Kidney (tissue), 13 donors: ENCODE measurements at regions not wholly inside any gene's neighbourhood (a gene's known extent, or its start where the extent isn't known, plus 50 kb on each side); places are given as distances from the start of the nearest gene placed in this dataset.

ENCODE experiments used
- DNase-seq, 5 donors: peaks; one replicate each; pipeline ENCODE4 v3.0.0-alpha.2; 2013 to 2020
- FAIRE-seq: peaks from 2 replicates; lab custom pipeline; 2012; peaks lifted over from hg19 to GRCh38; lab: Jason Lieb, UNC
- H3K27ac ChIP-seq, 2 donors: one replicate each; pipeline ENCODE4 v1.7.0; 2013; ENCODE audit warnings: low read depth in 2 of 2, low read length in 2 of 2, inconsistent platforms in 1 of 2
- H3K27me3 ChIP-seq: one replicate; pipeline ENCODE4 v1.7.1; 2013; ENCODE audit warnings: low read length, inconsistent platforms; ENCODE audit not compliant: control insufficient read depth, insufficient read depth
- H3K36me3 ChIP-seq, 3 donors: one replicate each; pipeline versions ENCODE4 v1.7.0 to v1.7.1; 2013; ENCODE audit warnings: low read length in 3 of 3, control low read depth in 1 of 3, inconsistent platforms in 1 of 3; ENCODE audit not compliant: insufficient read depth in 3 of 3, control insufficient read depth in 2 of 3
- H3K4me1 ChIP-seq, 3 donors: one replicate each; pipeline versions ENCODE4 v1.7.0 to v1.7.1; 2013; ENCODE audit warnings: low read length in 3 of 3, inconsistent platforms in 1 of 3, low read depth in 1 of 3; ENCODE audit not compliant: control insufficient read depth in 2 of 3, insufficient read depth in 2 of 3
- H3K4me3 ChIP-seq, 3 donors: one replicate each; pipeline versions ENCODE4 v1.7.0 to v1.8.1; 2013; ENCODE audit warnings: low read length in 3 of 3, control low read depth in 1 of 3, inconsistent platforms in 1 of 3
- H3K9ac ChIP-seq, 3 donors: one replicate each; pipeline versions ENCODE4 v1.7.0 to v1.7.1; 2013; ENCODE audit warnings: low read length in 3 of 3, control low read depth in 1 of 3, inconsistent platforms in 1 of 3
- H3K9me3 ChIP-seq, 3 donors: one replicate each; pipeline versions ENCODE4 v1.7.0 to v1.7.1; 2013; ENCODE audit warnings: low read length in 3 of 3, control low read depth in 1 of 3, inconsistent platforms in 1 of 3; ENCODE audit not compliant: control insufficient read depth in 2 of 3, insufficient read depth in 1 of 3
- CTCF ChIP-seq: IDR thresholded peaks from 3 replicates; pipeline ENCODE4 v1.5.1; 2012; ENCODE audit warnings: mild to moderate bottlenecking, moderate library complexity, borderline replicate concordance; ENCODE audit not compliant: insufficient read depth; ENCODE audit errors: extremely low read depth
- intact Hi-C: fragments of 100-400 bp; cut with DNase I; formaldehyde crosslinking; loops from one replicate; pipeline ENCODE4 v1.11.1; 2022
- donor health status: control.
- donor health status: control.
- donor health status: control.
- donor health status: control.
- donor health status: control.
- donor health status: DM: yes; HTN: yes; CAD: no.
- donor health status: Normal renal cell carcinoma (clear cell type).

DNA sequence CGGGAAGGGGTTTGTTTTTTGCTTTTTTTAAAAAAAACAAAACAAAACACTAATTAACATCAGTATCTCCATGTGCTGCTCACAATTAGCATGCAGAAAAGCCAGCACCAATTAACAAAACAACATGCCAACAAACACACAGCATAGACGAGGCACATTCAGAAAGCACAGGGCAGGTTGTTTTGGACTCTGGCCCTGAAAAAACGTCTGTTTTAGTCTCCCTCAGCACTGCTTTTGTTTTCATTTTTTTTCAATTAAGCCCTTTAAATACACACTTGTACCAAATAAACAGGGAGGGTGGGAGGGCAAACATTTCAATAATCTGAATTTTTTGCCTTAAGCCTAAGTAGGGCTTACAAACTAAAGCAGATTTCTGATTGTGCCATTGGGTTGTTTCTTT, 309.6 kb downstream of the DTWD2 start:
- Histone ChIP-seq H3K36me3 (no peaks in the 10 kb centered on the region), H3K9ac (no peak overlapping the region), H3K4me1 (no peaks in the 10 kb centered on the region), H3K27ac (no peak overlapping the region), H3K4me3 (no peak overlapping the region), H3K27me3 (no peaks in the 10 kb centered on the region), H3K9me3 (peaks cover 0 to 12% (median 0%) of the 10 kb centered on the region in 3 donors)
- DNase-seq (no peak), FAIRE-seq (no peak)
- TF ChIP-seq CTCF: no peak
- intact Hi-C loops: no loop called here

GRCh38 chr5:118675247-118675646, 313.1 kb downstream of the DTWD2 start:
- DNase-seq (no peak), FAIRE-seq (no peak)
- no peaks in the 10 kb centered on the region for H3K4me1 ChIP-seq
- peaks cover 0 to 14% (median 0%) of the 10 kb centered on the region in 3 donors for H3K9me3 ChIP-seq
- no peak overlapping the region for H3K4me3 ChIP-seq
- H3K36me3 ChIP-seq: no peaks in the 10 kb centered on the region
- no peaks in the 10 kb centered on the region for H3K27me3 ChIP-seq
- H3K27ac ChIP-seq: no peak overlapping the region
- H3K9ac ChIP-seq: no peak overlapping the region
- intact Hi-C loops: no loop called here
- no peak for TF ChIP-seq CTCF

DNA sequence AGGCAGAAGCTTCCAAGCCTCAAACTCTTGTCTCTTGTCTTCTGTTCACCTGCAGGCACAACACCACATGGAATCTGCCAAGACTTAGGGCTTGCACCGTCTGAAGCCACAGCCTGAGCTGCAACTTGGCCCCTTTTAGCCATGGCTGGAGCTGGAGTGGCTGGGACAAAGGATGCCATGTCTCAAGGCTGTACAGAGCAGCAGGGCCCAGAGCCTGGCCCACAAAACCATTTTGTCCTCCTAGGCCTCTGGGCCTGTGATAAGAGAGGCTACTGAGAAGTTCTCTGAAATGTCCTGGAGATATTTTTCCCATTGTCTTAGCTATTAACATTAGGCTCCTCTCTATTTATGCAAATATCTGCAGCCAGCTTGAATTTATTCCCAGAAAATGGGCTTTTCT, 330.8 kb downstream of the DTWD2 start:
- FAIRE-seq (no peak), DNase-seq (no peak)
- H3K27ac ChIP-seq: no peak overlapping the region
- TF ChIP-seq CTCF: no peak
- intact Hi-C loops: no loop called here
- no peak overlapping the region for H3K9ac ChIP-seq
- no peak overlapping the region for H3K4me3 ChIP-seq
- peaks cover 0 to 10% (median 2%) of the 10 kb centered on the region in 3 donors for H3K9me3 ChIP-seq
- no peaks in the 10 kb centered on the region for H3K4me1 ChIP-seq
- no peaks in the 10 kb centered on the region for H3K27me3 ChIP-seq
- no peaks in the 10 kb centered on the region for H3K36me3 ChIP-seq

- FAIRE-seq (no peak), DNase-seq (no peak)
- peaks cover 0 to 10% (median 2%) of the 10 kb centered on the region in 3 donors for H3K9me3 ChIP-seq
- H3K36me3 ChIP-seq: no peaks in the 10 kb centered on the region
- H3K4me1 ChIP-seq: no peaks in the 10 kb centered on the region
- H3K9ac ChIP-seq: no peak overlapping the region
- no peak overlapping the region for H3K27ac ChIP-seq
- no peak for TF ChIP-seq CTCF
- H3K27me3 ChIP-seq: no peaks in the 10 kb centered on the region
- intact Hi-C loops: no loop called here
- H3K4me3 ChIP-seq: no peak overlapping the region
Measured at GRCh38 chr5:118653872-118654271, 334.5 kb downstream of the DTWD2 start.
